HepG2 (cell line): ENCODE measurements at regions not wholly inside any gene's neighbourhood (a gene's known extent, or its start where the extent isn't known, plus 50 kb on each side); places are given as distances from the start of the nearest gene placed in this dataset.

Experiments
- CHD2 ChIP-seq: IDR thresholded peaks from 2 replicates; pipeline ENCODE4 v1.6.1; 2011; ENCODE audit warnings: low read depth, low read length, improper control_type of control experiment
- CREB1 ChIP-seq, 2 experiments: fragments of 450-650 bp in 1 of 2; IDR thresholded peaks; 2 replicates each; pipeline ENCODE4 v1.6.1; 2016 to 2017; ENCODE audit warnings: control low read depth in 1 of 2, mild to moderate bottlenecking in 1 of 2, missing compliant biosample characterization in 1 of 2, missing genetic modification characterization in 1 of 2
- ELF1 ChIP-seq: sonication (generic); formaldehyde crosslinking; IDR thresholded peaks from 2 replicates; pipeline ENCODE4 v1.4.0; 2020; ENCODE audit warnings: missing genetic modification reagents
- ELK4 ChIP-seq: sonication (generic); formaldehyde crosslinking; IDR thresholded peaks from 2 replicates; pipeline ENCODE4 v1.9.0; 2021; ENCODE audit warnings: missing genetic modification reagents, borderline replicate concordance
- LCORL ChIP-seq, 2 experiments: fragments of 450-650 bp in 1 of 2; sonication (generic) in 1 of 2; formaldehyde crosslinking in 1 of 2; IDR thresholded peaks; 2 replicates each; pipeline versions ENCODE4 v1.5.0 to v1.6.1; 2017 to 2020; ENCODE audit warnings: antibody characterized with exemption in 1 of 2, missing genetic modification reagents in 1 of 2
- MNT ChIP-seq: fragments of 450-650 bp; IDR thresholded peaks from 2 replicates; pipeline ENCODE4 v1.6.1; 2016
- NR1H2 ChIP-seq: sonication (generic); formaldehyde crosslinking; IDR thresholded peaks from 2 replicates; pipeline ENCODE4 v1.8.1; 2022; ENCODE audit warnings: low read depth, missing genetic modification reagents, borderline replicate concordance
- ONECUT2 ChIP-seq: sonication (generic); formaldehyde crosslinking; IDR thresholded peaks from 2 replicates; pipeline ENCODE4 v1.4.0; 2020; ENCODE audit warnings: missing genetic modification reagents
- PAWR ChIP-seq: sonication (generic); formaldehyde crosslinking; IDR thresholded peaks from 2 replicates; pipeline ENCODE4 v1.4.0; 2020; ENCODE audit warnings: missing genetic modification reagents, mild to moderate bottlenecking, borderline replicate concordance
- REST ChIP-seq, 2 experiments: IDR thresholded peaks; 2 replicates each; pipeline ENCODE4 v1.6.1; 2011 to 2012; ENCODE audit warnings: low read length in 2 of 2, borderline replicate concordance in 1 of 2, low read depth in 1 of 2, mild to moderate bottlenecking in 1 of 2, moderate library complexity in 1 of 2
- THAP11 ChIP-seq: IDR thresholded peaks from 2 replicates; pipeline ENCODE4 v1.6.1; 2016; ENCODE audit warnings: missing biosample characterization, missing genetic modification reagents
- XRCC5 ChIP-seq: fragments of 200-400 bp; formaldehyde crosslinking; optimal IDR thresholded peaks from 2 replicates; pipeline ENCODE3; 2017; ENCODE audit warnings: mild to moderate bottlenecking, low read length
- ZFP36L1 ChIP-seq: sonication (generic); formaldehyde crosslinking; IDR thresholded peaks from 2 replicates; pipeline ENCODE4 v1.8.0; 2022; ENCODE audit warnings: mild to moderate bottlenecking, missing genetic modification reagents, moderate library complexity
- ZNF510 ChIP-seq: sonication (generic); formaldehyde crosslinking; IDR thresholded peaks from 2 replicates; pipeline ENCODE4 v1.4.0; 2020; ENCODE audit warnings: low read depth, mild to moderate bottlenecking, missing genetic modification reagents
- ZNF547 ChIP-seq: sonication (generic); formaldehyde crosslinking; IDR thresholded peaks from 2 replicates; pipeline ENCODE4 v1.5.1; 2020; ENCODE audit warnings: mild to moderate bottlenecking, missing genetic modification reagents
- ZNF644 ChIP-seq: IDR thresholded peaks from 2 replicates; pipeline ENCODE4 v1.6.1; 2016; ENCODE audit warnings: low read depth
- TF ChIP-seq, protein P1 (sequence below): sonication (generic); formaldehyde crosslinking; IDR thresholded peaks from 2 replicates; pipeline ENCODE4 v1.5.1; 2020; ENCODE audit warnings: mild to moderate bottlenecking, missing genetic modification reagents, borderline replicate concordance
- TF ChIP-seq, protein P2 (sequence below): sonication (generic); formaldehyde crosslinking; IDR thresholded peaks from 2 replicates; pipeline ENCODE4 v1.4.0; 2020; ENCODE audit warnings: mild to moderate bottlenecking, missing genetic modification reagents

DNA sequence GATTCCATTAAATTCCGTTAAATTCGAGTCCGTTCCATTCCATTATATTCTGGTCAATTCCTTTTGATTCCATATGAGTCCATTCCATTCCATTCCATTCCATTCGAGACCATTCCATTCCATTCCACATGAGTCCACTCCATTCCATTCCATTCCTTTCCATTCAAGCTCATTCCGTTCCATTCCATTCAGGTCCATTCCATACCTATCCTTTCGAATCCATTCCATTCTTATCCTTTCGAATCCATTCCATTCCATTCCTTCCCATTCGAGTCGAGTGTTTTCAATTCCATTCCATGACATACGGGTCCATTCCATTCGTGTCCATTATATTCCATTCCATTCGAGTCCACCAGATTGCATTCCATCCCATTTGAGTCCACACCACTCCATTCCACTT lies 1127.4 kb downstream of the RPIA start (continued):
- TF ChIP-seq MNT (peak; percentile 7), ZNF510 (CRISPR knock-in tag) (no peak), ZNF644 (CRISPR knock-in tag) (no peak), PAWR (CRISPR knock-in tag) (no peak), CHD2 (no peak), CREB1 (IDR thresholded peaks at IDR 0.05) (no peak), CREB1 (CRISPR knock-in tag; IDR thresholded peaks at IDR 0.05) (no peak), ZNF547 (CRISPR knock-in tag) (no peak), THAP11 (CRISPR knock-in tag) (no peak), XRCC5 (no peak), ONECUT2 (CRISPR knock-in tag) (no peak), NR1H2 (CRISPR knock-in tag) (no peak), LCORL (IDR thresholded peaks at IDR 0.05) (peak; percentile 29; the same call in 1 of the 2 replicates), LCORL (CRISPR knock-in tag; IDR thresholded peaks at IDR 0.05) (no peak), ZFP36L1 (no peak), ELF1 (CRISPR knock-in tag) (no peak), ELK4 (CRISPR knock-in tag) (no peak), REST (IDR thresholded peaks at IDR 0.05; ENCODE audit: borderline replicate concordance in 1 of 2, low read depth in 1 of 2, low read length in 2 of 2) (no peak)
- TF ChIP-seq, protein P1, sequence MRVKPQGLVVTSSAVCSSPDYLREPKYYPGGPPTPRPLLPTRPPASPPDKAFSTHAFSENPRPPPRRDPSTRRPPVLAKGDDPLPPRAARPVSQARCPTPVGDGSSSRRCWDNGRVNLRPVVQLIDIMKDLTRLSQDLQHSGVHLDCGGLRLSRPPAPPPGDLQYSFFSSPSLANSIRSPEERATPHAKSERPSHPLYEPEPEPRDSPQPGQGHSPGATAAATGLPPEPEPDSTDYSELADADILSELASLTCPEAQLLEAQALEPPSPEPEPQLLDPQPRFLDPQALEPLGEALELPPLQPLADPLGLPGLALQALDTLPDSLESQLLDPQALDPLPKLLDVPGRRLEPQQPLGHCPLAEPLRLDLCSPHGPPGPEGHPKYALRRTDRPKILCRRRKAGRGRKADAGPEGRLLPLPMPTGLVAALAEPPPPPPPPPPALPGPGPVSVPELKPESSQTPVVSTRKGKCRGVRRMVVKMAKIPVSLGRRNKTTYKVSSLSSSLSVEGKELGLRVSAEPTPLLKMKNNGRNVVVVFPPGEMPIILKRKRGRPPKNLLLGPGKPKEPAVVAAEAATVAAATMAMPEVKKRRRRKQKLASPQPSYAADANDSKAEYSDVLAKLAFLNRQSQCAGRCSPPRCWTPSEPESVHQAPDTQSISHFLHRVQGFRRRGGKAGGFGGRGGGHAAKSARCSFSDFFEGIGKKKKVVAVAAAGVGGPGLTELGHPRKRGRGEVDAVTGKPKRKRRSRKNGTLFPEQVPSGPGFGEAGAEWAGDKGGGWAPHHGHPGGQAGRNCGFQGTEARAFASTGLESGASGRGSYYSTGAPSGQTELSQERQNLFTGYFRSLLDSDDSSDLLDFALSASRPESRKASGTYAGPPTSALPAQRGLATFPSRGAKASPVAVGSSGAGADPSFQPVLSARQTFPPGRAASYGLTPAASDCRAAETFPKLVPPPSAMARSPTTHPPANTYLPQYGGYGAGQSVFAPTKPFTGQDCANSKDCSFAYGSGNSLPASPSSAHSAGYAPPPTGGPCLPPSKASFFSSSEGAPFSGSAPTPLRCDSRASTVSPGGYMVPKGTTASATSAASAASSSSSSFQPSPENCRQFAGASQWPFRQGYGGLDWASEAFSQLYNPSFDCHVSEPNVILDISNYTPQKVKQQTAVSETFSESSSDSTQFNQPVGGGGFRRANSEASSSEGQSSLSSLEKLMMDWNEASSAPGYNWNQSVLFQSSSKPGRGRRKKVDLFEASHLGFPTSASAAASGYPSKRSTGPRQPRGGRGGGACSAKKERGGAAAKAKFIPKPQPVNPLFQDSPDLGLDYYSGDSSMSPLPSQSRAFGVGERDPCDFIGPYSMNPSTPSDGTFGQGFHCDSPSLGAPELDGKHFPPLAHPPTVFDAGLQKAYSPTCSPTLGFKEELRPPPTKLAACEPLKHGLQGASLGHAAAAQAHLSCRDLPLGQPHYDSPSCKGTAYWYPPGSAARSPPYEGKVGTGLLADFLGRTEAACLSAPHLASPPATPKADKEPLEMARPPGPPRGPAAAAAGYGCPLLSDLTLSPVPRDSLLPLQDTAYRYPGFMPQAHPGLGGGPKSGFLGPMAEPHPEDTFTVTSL (CRISPR knock-in tag), result no peak
- TF ChIP-seq, protein P2, sequence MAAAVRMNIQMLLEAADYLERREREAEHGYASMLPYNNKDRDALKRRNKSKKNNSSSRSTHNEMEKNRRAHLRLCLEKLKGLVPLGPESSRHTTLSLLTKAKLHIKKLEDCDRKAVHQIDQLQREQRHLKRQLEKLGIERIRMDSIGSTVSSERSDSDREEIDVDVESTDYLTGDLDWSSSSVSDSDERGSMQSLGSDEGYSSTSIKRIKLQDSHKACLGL (CRISPR knock-in tag), result no peak
